Prostate gland (tissue), 2 donors: ENCODE measurements at regions not wholly inside any gene's neighbourhood (a gene's known extent, or its start where the extent isn't known, plus 50 kb on each side); places are given as distances from the start of the nearest gene placed in this dataset.

Source experiments
- POLR2A ChIP-seq: fragments of 450-650 bp; IDR thresholded peaks from one replicate; pipeline ENCODE4 v1.6.1; 2016; ENCODE audit warnings: antibody characterized with exemption, mild to moderate bottlenecking
- TF ChIP-seq, protein P1 (sequence below), 4 experiments: fragments of 200-600 bp in 2 of 4; fragments of 450-650 bp in 2 of 4; sonication (generic) in 2 of 4; IDR thresholded peaks; 1 replicate in 3 of 4; 2 replicates in 1 of 4; pipeline ENCODE4 v1.5.1; 2016 to 2019; ENCODE audit warnings: antibody characterized with exemption in 4 of 4, mild to moderate bottlenecking in 2 of 4, moderate library complexity in 2 of 4

DNA sequence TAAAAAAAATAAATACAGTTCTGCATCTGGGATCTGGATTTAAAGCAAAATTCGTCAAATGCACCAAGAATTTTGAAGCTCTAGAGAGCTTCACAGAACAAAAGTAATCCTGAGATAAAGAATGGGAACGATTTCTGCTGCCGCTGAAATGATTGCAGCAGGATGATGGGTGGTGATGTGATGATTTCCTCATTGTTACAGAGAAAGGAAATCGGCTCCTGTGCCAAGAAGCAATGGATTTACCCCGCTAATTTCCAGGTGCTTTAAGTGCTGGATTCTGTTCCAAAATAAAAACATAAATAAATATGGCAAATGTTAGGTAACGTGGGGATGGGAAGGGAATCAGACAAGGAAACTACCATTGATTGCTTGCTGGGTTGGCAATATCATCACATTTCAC is 1067.9 kb upstream of the MAP3K7 start:
- TF ChIP-seq, protein P1, sequence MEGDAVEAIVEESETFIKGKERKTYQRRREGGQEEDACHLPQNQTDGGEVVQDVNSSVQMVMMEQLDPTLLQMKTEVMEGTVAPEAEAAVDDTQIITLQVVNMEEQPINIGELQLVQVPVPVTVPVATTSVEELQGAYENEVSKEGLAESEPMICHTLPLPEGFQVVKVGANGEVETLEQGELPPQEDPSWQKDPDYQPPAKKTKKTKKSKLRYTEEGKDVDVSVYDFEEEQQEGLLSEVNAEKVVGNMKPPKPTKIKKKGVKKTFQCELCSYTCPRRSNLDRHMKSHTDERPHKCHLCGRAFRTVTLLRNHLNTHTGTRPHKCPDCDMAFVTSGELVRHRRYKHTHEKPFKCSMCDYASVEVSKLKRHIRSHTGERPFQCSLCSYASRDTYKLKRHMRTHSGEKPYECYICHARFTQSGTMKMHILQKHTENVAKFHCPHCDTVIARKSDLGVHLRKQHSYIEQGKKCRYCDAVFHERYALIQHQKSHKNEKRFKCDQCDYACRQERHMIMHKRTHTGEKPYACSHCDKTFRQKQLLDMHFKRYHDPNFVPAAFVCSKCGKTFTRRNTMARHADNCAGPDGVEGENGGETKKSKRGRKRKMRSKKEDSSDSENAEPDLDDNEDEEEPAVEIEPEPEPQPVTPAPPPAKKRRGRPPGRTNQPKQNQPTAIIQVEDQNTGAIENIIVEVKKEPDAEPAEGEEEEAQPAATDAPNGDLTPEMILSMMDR (IDR thresholded peaks at IDR 0.05) = no peak
- TF ChIP-seq POLR2A = no peak
